GM18519 (cell line): ENCODE measurements at regions not wholly inside any gene's neighbourhood (a gene's known extent, or its start where the extent isn't known, plus 50 kb on each side); places are given as distances from the start of the nearest gene placed in this dataset.

Experiments
- ATAC-seq: cut with Tn5 transposase; IDR thresholded peaks from one replicate; pipeline ENCODE4 v1.9.1; 2021; ENCODE audit warnings: mild to moderate bottlenecking, moderate library complexity; ENCODE audit not compliant: unreplicated experiment, low FRiP score

DNA sequence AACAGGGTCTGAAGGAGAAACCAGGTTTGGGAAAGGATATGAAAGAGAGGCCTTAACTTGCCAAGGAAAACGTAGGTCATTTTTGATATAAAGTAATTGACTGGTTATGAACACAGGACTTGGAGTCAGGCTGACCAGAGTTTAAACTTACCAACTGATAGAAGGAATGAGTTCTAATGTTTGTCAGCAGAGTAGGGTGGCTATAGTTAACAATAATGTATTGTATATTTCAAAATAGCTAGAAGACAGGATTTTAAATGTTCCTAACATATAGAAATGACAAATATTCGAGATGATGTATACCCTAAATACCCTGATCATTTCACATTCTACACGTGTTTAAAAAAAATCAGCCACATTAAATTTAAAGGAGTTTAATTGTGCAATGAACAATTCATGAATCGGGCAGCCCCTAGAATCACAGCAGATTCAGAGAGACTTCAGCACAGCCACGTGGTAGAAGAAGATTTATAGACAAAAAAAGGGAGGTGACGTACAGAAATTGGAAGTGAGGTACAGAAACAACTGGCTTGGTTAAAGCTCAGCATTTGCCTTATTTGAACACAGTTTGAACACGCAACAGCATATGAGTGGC, 52.5 kb upstream of the PLEKHG7 start:
- ATAC-seq, result no peak

DNA sequence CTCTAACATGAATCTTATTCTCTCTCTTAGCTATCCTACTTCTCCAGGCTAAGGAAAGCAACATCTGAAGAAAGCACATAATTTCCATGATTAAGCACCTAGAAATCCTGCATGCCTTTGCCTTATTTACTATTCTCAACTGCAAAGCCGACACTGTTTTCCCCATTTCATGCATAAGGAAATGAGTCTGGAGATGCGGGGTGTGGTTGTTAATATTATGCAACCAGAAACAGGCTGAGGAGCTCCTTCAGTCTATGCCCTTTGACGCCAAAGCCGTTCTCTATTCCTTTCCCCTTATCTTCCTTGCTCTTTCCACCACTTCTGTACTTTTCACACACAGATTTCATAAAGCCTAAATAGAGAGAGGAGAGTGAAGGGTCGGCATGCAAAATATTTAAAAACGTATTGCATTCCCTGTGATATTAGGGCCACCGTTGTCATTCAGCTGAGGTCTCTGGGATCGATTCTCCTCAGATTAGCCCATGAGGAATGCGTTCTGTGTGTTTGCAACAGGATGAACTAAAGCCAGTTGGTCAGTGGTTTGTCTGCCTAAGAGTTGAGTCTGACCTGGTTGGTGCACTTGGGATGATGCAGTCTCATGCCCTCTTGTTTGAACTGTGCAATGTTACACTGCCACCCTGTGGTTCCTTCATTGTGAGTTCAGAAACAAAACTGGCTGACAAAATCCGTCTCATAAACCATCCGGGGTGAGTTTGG, 53.1 kb upstream of the PLEKHG7 start:
- no peak for ATAC-seq

GRCh38 chr12:92648242-92649031, 54.4 kb upstream of the PLEKHG7 start:
- no peak for ATAC-seq

GRCh38 chr12:92641291-92641690, 61.5 kb upstream of the PLEKHG7 start:
- ATAC-seq, result no peak

DNA sequence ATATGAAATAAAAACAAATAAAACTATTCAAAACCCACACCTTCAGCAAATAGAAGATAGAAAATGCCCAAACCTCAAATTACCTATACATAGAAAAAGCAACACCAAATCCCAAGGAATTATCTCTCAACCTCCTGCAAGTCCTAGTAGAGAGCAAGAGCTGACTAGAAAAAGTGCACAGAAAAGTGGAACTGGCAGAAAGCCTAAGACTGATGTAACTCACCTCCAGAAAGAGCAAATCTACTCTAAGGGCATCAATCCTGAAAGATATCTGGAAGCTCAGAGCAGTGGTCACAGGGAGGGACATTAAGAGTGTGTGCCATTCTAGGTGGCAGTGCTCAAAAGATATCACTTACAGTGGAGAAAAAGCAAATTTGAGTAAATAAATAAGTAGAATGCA, 62.1 kb upstream of the PLEKHG7 start:
- ATAC-seq, result no peak

DNA sequence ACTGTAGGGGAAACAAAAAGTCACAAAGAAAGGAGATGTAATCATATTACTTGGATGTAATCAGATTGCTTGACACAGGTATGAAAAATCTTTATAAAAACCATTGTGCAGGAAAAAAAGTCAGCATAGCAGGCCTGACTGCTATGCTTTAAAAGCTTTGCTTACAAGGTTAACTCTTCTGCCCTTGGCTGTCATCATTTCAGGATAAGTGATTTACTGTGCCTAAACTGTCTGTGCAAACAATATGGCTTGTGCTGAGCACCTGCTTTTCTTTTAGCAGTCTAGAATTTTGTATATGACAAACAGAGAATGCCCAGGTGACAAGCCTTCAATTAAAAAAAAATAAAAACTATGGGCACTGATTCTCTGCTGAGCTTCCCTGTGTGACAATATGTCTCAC, 63.8 kb upstream of the PLEKHG7 start:
- ATAC-seq, result no peak

- ATAC-seq, result no peak
These were observed 68.1 kb upstream of the PLEKHG7 start for GRCh38 chr12:92634730-92635129.

DNA sequence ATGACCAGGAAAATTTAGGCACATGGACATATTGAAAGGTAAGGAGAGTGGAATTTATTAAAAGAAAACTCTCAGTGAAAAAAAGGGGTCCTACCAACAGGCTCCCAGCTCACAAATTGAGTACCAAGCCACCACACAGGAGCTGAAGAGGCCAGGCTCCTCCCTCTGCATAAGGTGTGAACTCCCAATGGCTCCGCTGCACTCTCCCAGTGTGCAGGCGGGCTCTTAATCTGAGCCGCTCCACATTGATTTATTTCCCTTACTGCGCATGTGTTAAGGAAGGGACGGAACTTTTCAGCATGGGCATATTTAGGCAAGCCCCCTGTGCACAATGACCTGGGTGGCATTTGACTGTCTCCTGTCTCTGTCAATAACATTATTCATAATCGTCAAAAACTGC, 68.6 kb upstream of the PLEKHG7 start:
- no peak for ATAC-seq

- no peak for ATAC-seq
These were observed 71.8 kb upstream of the PLEKHG7 start for GRCh38 chr12:92630968-92631367.

GRCh38 chr12:92629349-92630065, 73.3 kb upstream of the PLEKHG7 start:
- no peak for ATAC-seq

- no peak for ATAC-seq
These were observed 74.3 kb upstream of the PLEKHG7 start for GRCh38 chr12:92628476-92628875.

DNA sequence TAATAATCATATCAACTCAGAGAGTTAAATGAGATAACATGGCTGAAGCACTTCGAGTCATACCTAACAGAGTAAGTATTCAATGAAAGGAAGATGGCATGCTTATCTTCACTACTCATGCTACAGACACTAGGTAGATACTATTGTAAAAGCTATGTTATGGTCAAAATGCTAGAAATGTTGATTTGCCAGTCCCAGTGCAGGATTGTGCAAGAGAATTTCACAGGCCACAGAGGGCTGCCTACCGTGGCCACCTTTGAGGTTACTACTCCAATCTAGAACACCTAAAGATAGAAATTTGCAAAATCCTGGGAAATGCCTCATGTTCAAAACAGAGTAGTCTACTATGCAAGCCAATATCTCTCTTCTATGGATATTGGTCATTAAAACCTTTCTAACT, 75.3 kb upstream of the PLEKHG7 start:
- no peak for ATAC-seq

GRCh38 chr12:92625639-92626310, 77.0 kb upstream of the PLEKHG7 start:
- ATAC-seq, result no peak

- no peak for ATAC-seq
These were observed 78.6 kb upstream of the PLEKHG7 start for GRCh38 chr12:92624236-92624635.

- ATAC-seq, result no peak
These were observed 79.4 kb upstream of the PLEKHG7 start for GRCh38 chr12:92623386-92623785.

- no peak for ATAC-seq
These were observed 81.0 kb upstream of the PLEKHG7 start for GRCh38 chr12:92621833-92622232.

DNA sequence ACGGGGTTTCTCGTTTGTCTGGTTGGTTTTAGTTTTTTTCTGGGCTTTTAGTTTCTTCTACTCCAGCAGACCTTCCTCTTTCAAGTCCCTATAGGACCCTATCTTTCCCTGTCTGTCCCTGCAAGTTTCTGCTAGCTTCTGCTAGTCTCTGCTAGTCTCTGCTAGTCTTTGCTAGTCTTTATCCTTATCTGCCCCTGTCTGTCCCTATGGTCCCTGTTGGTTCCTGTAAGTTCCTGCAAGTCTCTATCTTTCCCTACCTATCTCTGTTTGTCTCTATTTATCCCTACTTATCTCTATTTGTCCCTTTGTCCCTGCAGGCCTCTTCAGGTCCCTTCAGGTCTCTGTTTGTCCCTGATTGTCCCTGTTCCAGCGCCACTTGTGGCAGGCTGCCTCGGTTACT, 81.5 kb upstream of the PLEKHG7 start:
- ATAC-seq, result no peak

GRCh38 chr12:92619730-92620684, 82.8 kb upstream of the PLEKHG7 start:
- no peak for ATAC-seq

DNA sequence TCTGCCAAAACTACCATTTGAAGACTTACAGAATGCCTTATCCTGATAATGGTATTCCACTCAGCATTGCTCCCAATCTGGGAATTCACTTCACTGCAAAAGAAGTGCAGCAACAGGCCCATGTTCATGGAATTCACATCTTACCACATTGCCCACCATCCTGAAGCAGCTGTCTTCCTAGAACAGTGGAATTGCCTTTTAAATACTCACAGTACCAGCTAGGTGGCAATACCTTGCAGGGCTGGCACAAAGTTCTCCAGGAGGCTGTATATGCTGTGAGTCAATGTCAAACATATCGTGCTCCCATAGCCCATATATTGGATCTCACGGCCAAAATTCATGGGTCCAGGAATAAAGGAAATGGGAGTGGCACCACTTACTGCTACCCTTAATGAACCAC, 83.8 kb upstream of the PLEKHG7 start:
- ATAC-seq, result no peak
